ENCODE measurements at regions not wholly inside any gene's neighbourhood (a gene's known extent, or its start where the extent isn't known, plus 50 kb on each side); places are given as distances from the start of the nearest gene placed in this dataset.

DNA sequence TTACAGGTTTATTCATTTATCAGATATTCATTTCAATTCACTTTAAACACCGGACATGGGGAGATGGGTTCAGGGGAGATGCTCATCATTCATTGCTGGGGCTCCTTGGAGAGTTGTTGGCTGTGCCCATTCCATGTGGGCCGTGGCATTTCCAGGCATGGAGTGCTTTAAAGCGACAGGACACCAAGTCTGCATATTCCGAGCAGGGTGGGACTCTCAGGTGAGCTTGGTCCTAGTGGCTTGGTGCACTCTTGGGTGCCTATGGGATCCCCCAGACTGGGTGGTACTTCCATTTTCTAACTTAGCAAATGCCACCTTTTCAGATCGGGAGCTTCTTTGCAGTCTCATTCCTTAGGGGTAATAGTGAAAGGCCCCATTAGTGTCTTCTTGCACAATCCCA lies 619.5 kb upstream of the CADM1 start:
- H3K36me3 ChIP-seq = no peaks in the 10 kb centered on the region
- TF ChIP-seq, protein P1, sequence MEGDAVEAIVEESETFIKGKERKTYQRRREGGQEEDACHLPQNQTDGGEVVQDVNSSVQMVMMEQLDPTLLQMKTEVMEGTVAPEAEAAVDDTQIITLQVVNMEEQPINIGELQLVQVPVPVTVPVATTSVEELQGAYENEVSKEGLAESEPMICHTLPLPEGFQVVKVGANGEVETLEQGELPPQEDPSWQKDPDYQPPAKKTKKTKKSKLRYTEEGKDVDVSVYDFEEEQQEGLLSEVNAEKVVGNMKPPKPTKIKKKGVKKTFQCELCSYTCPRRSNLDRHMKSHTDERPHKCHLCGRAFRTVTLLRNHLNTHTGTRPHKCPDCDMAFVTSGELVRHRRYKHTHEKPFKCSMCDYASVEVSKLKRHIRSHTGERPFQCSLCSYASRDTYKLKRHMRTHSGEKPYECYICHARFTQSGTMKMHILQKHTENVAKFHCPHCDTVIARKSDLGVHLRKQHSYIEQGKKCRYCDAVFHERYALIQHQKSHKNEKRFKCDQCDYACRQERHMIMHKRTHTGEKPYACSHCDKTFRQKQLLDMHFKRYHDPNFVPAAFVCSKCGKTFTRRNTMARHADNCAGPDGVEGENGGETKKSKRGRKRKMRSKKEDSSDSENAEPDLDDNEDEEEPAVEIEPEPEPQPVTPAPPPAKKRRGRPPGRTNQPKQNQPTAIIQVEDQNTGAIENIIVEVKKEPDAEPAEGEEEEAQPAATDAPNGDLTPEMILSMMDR (IDR thresholded peaks at IDR 0.05) = no peak
- no peak for TF ChIP-seq POLR2A (IDR thresholded peaks at IDR 0.05)
- WGBS, 2 donors = 92 to 94% methylated on average over 4 to 5 of the region's 5 CpGs
- DNase-seq = no peak
- no peak overlapping the region for H3K4me3 ChIP-seq
- H3K27me3 ChIP-seq = peaks cover 0 to 6% (median 0%) of the 10 kb centered on the region in 4 donors
- intact Hi-C loops (cut with DNase I) = no loop called here
- H3K9me3 ChIP-seq = no peaks in the 10 kb centered on the region
- no peak overlapping the region for H3K27ac ChIP-seq
- H3K4me1 ChIP-seq = no peaks in the 10 kb centered on the region

- TF ChIP-seq POLR2A (IDR thresholded peaks at IDR 0.05) = no peak
- TF ChIP-seq, protein P1 (IDR thresholded peaks at IDR 0.05) = no peak
- Histone ChIP-seq H3K27me3 (peaks cover 0 to 14% (median 0%) of the 10 kb centered on the region in 4 donors), H3K4me1 (no peaks in the 10 kb centered on the region), H3K4me3 (no peak overlapping the region), H3K9me3 (no peaks in the 10 kb centered on the region), H3K27ac (no peak overlapping the region), H3K36me3 (no peaks in the 10 kb centered on the region)
- intact Hi-C loops (cut with DNase I) = no loop called here
- DNase-seq = no peak
- 72 to 89% methylated on average over 6 to 8 of the region's 8 CpGs for WGBS, 2 donors
These were observed 618.7 kb upstream of the CADM1 start for GRCh38 chr11:116122697-116123472.

GRCh38 chr11:116119158-116119557 lies 614.9 kb upstream of the CADM1 start:
- intact Hi-C loops (cut with DNase I) = no loop called here
- TF ChIP-seq, protein P1 (IDR thresholded peaks at IDR 0.05) = no peak
- TF ChIP-seq POLR2A (IDR thresholded peaks at IDR 0.05) = no peak
- Histone ChIP-seq H3K36me3 (no peaks in the 10 kb centered on the region), H3K4me1 (no peaks in the 10 kb centered on the region), H3K9me3 (no peaks in the 10 kb centered on the region), H3K4me3 (no peak overlapping the region), H3K27me3 (peaks cover 0 to 26% (median 0%) of the 10 kb centered on the region in 4 donors), H3K27ac (no peak overlapping the region)
- no peak for DNase-seq
- WGBS, 2 donors = 79 to 83% methylated on average over 11 of the region's 11 CpGs

GRCh38 chr11:116118138-116118470 lies 613.9 kb upstream of the CADM1 start:
- WGBS, 2 donors = 51 to 67% methylated on average over 3 of the region's 4 CpGs
- Histone ChIP-seq H3K27ac (no peak overlapping the region), H3K4me3 (no peak overlapping the region), H3K27me3 (peaks cover 0 to 26% (median 0%) of the 10 kb centered on the region in 4 donors), H3K4me1 (no peaks in the 10 kb centered on the region), H3K36me3 (no peaks in the 10 kb centered on the region), H3K9me3 (peaks cover 0 to 7% (median 0%) of the 10 kb centered on the region in 3 donors)
- TF ChIP-seq POLR2A (IDR thresholded peaks at IDR 0.05) = no peak
- TF ChIP-seq, protein P1 (IDR thresholded peaks at IDR 0.05) = no peak
- intact Hi-C loops (cut with DNase I) = no loop called here
- no peak for DNase-seq

- 65 to 75% methylated on average over 8 to 12 of the region's 12 CpGs for WGBS, 2 donors
- Histone ChIP-seq H3K9me3 (peaks cover 0 to 8% (median 0%) of the 10 kb centered on the region in 3 donors), H3K4me1 (peaks cover 0 to 3% (median 0%) of the 10 kb centered on the region in 3 donors), H3K36me3 (no peaks in the 10 kb centered on the region), H3K4me3 (no peak overlapping the region), H3K27me3 (peaks cover 0 to 26% (median 0%) of the 10 kb centered on the region in 4 donors), H3K27ac (no peak overlapping the region)
- DNase-seq = no peak
- intact Hi-C loops (cut with DNase I) = no loop called here
- TF ChIP-seq POLR2A (IDR thresholded peaks at IDR 0.05) = no peak
- TF ChIP-seq, protein P1 (IDR thresholded peaks at IDR 0.05) = no peak
These were observed 613.3 kb upstream of the CADM1 start for GRCh38 chr11:116117331-116118137.

All from esophagus squamous epithelium (tissue), 5 donors.